ENCODE measurements at regions not wholly inside any gene's neighbourhood (a gene's known extent, or its start where the extent isn't known, plus 50 kb on each side); places are given as distances from the start of the nearest gene placed in this dataset.

DNA sequence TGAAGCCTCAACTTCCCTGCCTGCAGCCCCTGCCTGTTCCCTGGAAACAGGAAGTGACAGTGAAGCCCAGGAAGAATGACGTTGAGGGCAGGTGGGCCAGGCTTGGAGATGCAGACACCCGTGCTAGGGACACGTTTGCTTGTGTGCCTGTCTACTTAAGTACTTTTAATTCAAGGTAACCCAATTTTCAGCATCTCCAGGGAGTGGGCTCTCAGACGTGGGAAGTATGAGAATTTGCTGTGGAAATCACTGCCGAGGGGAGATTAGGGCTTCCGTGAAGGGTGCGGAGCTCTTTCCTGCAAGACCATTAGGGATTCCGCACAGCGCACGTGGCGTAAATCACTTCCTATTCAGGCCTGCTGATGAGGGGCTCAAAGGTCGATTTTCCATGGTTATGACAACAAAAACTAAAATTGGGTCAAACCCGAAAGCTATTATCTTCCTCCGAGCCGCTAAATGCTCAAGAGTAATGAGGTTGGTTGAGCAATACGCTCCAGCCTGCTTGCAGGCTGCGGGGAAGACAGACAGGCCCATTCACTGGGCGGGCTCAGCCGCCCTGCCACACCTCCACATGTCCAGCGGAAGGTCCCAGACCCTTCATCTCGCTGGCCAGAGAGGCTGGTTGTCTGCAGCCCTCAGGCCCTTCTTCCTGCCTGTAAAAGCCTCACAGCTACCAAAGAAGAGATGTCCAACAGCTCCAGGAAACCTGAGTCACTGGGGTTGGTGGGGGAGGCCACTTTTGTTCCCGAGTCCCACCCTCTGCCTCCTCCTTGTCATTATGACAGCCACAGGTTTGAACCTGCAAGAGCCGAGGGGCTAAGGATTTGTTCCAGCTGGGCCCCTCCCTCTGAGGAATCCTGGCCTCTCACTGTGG is 109.9 kb downstream of the RBFOX3 start:
- DNase-seq: no peak

DNA sequence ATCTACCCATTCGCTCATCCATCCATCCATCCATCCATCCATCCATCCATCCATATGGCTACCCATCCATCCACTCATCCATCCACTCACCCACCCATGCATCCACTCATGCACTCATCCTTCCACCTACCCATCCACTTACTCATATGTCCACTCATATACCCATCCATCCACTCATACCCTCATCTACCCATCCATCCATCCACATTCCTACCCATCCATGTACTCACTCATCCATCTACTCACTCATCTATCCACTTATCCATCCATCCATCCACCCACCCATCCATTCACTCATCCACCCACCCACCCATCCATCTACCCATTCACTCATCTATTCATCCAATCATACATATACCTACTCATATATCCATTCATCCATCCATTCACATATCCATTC is 112.0 kb downstream of the RBFOX3 start:
- no peak for DNase-seq

DNA sequence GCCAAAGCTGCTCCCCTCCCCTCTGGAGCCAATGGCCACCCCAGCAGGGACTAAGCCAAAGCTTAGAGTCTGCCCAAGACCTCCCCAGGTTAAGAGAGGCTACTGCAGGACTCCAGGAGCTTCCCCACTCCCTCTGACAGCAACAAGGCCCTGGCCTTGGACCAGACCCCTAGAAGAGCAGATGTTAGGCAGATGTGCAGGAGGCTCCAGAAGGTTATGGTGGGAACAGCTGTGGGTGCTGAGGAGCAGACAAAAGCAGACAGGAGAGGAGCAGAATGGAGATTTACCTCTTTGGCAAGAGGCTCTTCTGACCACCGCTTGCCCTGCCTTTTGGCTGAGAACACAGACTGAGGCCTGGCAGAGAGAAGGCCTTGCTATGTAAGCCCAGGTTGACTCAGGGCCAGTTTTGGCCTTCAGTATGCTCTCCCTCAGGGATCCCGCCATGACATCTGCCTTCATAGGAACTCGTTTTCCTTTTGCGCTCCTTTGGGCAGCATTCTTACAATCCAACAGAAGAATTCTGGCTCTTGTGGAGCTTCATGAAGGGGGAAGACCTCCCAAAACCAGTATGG is 113.0 kb downstream of the RBFOX3 start:
- DNase-seq: no peak

DNA sequence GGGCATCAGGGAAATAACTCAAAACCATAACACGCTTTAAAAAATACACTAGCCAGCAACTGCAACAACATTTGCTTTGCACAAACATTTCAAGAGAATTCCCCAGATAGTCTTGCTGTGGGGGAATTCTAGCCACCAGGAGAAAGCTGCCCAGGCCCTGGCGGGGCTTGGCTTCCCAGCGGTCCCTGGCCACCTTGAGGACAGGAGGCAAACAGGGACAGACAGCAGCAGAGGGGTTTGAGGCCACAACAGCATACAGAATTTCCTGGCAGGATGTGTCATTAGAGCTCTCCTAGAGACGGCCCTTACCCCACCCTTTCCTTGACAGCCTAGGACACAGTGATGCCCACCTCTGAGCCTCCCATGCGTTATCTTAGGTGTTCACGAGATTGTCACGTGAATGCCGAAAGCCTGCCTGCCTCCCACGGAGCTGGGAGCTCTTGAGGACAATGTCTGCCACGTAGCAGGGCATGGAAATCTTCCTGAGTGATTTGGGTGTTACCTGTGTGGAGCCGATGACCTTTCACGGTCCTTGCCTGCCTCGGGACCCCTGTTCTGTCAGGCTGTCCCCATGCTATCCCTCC is 114.3 kb downstream of the RBFOX3 start:
- no peak for DNase-seq

DNA sequence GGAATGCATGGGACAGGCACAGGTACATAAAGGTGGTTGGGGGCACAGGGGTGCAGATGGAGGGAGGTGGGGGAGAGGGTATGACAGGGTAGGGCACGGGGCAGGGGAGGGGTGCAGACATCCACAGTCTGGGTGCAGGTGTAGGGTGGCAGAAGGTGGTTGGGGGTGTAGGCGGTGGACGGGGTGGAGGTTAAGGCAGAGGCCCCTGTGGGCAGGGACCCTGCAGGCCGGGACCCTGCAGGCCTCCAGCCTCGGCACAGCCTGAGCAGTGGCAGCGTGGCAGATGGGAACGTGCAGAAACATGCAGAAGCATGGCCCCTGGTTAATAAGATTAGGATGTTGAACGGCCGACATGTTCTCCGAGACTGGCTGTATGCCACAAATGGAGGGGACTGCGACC is 115.2 kb downstream of the RBFOX3 start:
- no peak for DNase-seq

DNA sequence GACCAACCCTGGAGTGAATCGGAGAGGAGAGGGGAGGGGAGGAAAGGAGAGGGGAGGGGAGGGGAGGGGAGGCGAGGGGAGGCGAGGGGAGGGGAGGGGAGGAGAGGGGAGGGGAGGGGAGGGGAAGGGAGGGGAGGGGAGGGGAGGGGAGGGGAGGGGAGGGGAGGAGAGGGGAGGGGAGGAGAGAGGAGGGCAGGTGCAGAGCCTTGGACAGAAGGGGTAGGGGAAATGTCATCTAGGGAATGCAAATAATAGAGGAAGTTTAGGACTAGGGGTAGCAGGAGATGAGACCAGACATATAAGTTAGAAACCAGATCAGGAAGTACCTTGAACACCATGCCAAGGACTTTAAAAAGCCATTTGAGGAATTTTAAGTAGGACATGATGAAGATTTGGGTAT is 119.8 kb downstream of the RBFOX3 start:
- no peak for DNase-seq

DNA sequence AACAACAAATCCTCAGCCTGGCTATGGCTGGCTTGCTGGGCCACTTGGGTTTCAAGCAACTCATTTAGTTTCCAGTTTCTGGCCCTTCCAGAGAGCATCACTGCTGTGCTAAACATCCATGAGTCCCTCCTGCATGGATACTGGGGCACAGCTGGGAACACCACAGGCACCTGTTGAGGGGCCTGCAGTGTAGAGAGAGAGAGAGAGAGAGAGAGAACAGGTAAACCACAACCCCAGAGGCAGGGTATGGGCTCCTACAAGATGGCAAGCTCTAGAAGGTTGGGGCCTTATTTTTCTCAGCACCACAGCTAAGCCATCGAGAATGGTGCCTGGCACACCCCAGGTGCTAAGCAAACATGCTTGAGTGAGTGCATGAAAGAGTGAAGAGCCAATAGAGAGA is 120.3 kb downstream of the RBFOX3 start:
- DNase-seq: no peak

DNA sequence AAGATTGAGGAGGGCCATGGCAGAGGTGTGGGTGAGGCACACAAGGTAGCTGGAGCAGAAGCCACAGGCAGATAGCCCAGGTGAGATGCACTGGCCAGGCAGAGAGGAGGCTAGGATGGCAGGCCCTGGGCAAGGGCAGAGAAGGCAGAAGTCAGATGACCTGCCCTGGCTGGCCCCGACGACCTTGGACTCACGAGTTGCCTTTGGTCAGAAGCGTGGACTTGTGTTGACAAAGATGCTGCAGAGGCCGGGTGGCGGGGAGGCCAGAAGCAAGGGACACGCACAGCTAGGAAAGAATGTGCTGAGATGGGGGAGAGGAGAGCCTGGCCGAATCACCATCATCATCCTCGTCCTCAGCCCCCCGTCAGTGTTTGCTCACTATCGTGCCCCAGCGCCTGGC is 123.7 kb downstream of the RBFOX3 start:
- no peak for DNase-seq

DNA sequence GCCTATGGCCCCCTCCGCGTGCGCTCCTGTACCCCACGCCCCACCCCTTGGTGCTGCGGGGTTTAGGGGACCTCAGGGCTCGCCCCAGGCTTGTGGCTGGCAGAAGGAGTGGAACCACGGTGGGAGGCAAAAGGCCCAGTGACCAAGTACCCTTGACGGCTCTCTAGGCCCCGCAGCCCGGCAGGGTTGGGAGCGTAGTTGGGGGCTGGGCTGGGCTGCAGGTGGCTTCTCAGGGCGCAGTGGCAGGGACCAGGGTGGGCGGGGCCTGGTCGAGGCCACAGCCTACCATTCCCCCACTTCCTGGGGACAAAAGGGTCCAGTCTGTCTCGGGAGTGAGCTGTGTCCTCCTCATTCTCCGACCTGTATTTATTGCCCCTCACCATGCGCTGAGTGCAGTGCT is 124.9 kb downstream of the RBFOX3 start:
- DNase-seq: no peak

DNA sequence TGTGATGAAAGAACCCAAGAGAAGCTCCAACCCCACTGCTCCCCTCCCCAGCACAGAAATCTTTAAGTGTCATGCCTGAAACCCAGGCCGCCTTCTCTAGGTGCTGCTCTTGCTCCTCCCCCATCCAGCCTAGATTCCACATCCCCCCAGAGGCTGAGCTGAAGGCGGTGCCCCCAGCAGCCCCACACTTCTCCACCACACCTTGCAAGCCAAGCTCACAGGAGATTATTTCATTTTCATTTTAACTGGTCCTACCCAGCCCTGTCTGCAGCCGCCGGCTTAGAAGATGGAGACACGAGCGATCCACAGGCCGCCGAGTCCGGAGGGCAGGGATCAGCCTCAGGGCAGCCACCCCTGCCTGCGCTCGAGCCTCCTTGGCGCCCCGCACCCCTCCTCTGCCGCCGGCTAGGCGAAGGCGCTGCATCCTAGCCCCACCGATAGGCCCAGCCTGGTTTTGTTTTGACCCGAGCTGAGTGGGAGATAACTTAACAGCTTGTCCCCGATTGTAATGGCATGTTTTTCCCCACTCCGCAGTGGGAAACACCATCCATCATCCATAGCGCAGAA is 125.3 kb downstream of the RBFOX3 start:
- no peak for DNase-seq

DNA sequence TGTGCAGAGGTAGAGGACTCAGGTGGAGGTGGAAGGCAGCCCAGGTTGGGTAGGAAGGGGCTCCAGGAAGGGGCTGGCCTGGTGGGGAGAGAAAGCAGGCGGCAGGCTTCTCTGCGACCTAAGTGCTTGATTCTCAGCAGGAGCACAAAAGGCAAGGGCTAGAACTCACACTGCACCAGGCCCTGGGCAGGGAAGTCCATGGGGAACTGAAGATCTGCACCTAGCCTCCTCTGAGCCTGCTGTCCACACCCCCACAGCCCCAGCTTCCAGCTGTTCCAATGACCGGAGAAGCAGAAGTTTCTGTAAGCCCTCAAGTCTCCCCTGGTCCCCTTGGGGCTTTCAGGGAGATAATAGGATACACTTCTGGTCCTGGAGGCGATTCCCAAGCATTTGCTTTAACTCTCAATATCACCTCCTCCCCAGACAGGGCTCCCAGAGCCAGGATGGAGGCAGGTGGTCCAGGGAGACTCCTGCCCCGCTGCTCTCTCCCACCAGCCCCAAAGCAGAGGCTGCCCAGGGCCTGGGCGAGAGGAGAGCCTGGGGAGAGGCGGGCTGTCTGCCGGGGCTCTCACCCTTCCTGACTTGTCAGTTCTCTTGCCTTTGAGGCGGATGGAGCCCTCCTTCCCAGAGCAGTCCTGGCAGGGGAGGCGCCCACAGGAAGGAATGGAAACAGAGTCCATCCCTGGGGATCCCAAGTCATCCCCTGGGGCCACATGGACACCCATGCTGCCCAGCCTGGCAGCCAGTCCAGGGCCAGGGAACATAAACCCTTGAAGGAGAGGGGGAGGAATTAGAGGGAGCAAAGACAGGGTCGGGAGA is 126.0 kb downstream of the RBFOX3 start:
- DNase-seq: no peak

DNA sequence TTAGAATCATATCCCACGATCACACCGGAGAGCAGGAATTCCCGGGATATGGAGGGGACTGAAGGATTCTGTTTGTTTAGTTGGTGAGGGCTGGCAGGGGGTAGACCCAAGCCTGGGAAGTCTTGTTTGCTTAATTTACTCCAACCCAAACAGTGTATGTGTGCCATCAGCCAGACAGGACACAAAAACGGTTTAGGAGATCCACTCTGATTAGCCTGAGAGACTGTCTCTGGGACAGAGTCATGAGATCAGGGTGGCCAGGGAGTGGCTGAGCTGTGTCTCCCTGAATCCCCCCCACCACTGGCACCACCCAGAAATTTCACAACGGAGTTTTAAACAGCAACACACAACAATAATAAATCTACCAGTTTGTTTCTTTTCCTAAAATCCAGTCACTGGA is 127.0 kb downstream of the RBFOX3 start:
- DNase-seq: no peak

DNA sequence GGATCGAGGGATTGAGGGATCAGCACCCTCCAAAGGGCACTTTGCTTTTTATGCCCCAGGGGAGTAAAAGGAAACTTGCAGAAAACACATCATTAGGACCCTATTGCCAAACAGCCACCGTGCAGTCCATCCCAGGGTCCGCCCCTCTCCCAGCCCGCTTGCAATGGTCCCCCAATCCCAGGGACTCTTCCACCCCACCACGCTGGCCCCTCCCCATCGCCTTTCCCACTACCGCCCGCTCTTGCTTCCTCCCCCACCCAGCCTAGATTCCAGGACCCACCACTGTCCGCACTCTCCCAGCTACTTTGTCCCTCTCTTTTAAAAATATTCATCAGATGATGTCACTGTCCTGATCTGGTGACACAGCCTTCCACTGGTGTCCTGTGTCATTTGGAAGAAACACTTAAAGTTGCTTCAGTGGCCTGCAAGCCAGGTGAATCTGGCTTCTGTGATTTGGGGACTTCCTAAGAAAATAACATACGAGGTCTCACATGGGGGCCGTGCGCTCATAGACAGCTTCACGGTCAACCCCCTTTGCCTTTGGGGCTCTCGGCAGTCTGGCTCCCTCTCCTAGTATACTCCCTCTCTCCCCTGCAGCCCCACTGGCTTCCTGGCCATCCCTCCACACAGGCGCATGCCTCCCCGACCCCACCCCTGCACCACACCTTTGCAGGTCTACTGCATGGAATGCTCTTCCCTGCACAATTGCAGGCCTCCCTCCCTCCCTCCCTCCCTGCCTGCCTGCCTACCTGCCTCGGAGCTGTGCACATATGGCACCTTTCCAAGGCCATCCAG is 127.9 kb downstream of the RBFOX3 start:
- DNase-seq: no peak

DNA sequence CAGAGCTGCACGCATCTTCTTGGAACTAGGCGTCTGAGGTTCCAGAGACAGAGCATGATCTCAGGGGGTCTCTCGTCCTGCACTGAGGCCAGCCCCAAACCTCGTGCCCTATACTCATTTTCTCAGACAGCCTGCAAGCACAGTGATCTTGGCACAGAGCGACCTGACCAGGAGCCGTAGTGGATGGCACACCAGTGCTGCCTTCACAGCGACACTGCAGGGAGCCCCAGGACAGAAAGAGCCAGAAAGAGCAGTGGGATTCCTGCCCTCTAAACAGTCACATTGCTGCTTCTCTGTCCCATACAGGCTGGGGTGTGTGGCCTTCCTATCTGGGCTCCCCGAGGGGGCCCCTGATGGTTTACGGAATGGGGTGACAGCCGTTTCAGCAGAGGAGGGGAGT is 131.0 kb downstream of the RBFOX3 start:
- no peak for DNase-seq

DNA sequence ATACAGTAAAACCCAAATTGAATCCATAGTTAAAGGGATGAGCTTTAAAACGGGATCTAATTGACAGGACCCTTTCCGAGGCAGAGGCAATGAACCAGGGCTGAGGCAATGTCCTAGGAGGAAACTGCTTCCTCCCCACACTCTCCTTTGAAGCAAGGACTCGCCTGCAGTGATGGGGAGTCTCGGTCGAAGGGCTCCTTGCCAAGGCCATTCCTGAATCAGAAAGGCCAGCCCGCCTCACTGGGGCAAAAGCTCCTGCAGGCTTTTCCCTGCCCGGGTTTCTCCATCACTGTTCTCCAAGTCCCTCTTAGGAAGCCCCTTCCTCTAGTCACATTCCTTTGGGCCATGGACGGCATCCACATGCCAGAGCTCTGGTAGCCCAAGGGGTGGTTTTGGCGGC is 132.0 kb downstream of the RBFOX3 start:
- no peak for DNase-seq

DNA sequence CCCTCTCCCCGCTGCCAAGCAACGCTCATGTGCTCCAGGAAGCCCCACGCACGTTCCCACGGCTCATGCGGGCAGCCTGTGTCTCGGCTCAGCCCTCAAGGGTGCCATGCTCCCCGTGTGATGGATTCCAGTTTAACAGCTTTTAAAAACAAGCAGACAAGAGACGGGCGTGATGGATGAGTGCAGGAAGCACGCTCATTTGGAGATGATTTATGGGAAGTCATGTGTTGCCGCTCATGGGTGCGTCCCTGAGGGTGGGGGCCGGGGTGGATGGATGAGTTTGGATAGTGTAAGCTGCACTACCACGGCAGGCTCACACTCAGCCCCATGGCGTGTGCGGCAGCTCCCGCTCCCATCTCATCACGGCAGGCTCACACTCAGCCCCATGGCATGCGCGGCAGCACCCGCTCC is 132.8 kb downstream of the RBFOX3 start:
- DNase-seq: no peak

DNA sequence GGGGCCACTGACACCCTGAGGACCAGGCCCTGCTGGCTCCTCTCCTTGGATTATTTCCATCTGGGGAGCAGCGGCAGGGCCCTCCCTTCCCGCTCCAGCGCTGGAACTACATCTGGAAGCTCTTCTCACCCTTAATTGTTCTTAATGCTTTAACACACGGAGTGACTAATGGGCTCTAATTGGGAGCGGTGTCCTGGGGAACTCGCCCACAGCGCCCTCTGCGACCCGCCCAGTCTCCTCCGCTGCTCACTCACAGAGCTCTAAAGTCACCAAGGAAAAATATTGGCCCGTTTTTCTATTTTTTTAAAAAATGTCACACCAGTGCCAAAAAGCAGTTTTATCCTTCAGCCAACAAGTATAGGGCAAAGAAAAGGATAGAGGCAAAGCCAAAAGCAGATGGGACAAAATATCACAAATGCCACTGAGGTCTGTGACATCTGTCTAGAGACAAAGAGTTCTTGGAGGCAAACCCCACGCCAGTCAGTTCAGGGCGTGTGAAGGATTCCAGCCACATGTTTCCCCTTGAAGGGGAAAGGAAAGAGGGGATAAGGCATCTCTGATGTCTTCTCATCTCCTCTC is 134.7 kb downstream of the RBFOX3 start:
- no peak for DNase-seq

DNA sequence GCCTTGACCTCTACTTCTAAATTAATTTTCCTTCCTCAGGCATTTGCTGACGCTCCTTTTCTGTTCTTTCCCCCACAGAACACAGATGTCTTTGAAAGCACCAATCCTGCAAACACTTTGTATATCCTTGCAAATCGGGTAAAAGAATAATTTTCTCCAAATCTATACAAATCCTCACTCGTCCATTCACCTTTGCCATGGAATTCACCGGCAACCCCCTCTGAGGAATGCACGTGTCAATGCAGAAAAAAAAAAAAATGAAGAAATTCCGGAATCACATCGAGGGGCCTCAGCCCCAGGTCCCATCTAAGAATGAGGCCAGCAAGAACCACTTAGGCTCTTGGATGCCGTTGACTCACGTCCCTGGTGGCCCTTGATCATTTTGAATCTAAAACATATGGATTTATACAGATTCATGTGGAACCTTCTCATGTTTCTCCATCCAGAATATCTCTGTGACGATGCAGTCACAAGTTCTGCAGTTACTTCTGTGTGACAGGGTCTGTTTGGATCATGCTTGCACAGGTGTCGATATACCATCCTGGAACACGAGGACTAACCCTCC is 136.9 kb downstream of the RBFOX3 start:
- DNase-seq: no peak

DNA sequence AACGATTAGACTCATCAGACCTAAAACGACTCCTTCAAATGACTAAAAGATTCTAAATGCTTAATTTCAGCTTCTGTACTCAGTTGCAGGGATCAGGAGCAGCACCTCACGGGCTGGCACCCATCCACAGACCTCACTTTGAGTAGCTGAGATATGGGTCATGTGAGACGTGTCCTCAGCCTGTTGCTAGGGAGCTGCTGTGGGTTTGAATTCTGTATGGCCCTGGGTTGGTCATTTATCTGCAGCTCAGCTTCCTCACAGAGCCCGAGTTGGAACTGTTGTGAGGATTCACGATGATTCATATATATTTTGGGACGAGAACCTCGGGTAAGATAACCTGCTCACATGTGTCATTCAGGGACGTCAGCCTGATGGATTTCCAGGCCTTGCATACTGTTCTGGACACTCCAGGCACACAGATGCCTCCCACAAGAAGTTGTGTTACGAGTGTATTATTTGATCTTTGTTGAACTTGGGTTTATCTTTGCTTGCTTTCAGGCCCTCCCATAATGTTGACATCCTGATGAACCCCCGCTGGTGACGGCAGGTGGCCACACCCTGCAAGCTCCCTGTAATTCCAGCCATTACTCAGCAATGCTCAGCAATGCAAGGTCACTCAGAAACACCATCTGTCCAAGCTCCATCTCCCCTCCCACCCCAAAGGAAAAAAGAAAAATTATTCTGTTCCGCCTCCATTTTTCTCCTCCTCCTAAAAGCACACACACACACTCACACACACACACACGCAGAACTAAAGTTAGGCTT is 137.6 kb downstream of the RBFOX3 start:
- no peak for DNase-seq

DNA sequence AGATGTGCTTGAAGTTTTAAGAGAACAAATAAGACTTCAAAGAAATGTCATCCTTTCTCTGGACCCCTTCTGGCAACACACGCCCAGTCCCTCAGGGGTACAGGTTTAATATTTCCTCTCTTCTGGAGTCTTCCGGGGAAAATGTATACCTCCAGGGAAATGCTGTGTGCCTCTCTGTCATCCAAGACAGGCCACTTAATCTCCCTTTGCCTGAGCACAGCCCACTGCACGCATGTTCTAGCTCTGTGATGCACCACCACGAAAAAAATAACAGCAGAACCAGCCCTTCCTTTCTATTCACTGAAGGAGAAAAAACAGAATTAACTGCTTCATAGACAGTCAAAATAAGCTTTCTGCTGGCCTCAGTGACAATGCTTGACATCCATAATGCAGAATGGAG is 140.1 kb downstream of the RBFOX3 start:
- DNase-seq: no peak

DNA sequence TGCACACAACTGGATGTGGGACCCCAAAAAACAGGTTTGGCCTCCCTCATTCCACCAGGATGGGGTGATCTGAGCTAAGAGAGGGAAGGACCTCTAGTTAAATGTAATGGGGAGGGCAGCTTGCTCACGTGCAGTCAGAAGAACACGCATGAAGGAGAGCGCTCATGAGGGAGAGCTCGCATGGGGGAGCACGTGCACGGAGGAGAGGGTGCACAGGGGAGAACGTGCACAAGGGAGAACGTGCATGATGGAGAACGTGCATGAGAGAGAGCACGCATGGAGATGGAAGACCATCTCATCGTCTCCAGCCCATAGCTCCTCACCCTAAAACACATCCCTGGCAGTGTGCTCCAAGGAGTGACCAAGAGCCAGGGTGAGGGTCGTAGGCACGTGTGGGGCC is 141.2 kb downstream of the RBFOX3 start:
- no peak for DNase-seq
